Nephron progenitor cell (in vitro differentiated cells): ENCODE measurements at regions not wholly inside any gene's neighbourhood (a gene's known extent, or its start where the extent isn't known, plus 50 kb on each side); places are given as distances from the start of the nearest gene placed in this dataset.

Source experiments
- DNase-seq: peaks from one replicate; pipeline ENCODE4 v3.0.0; 2021
- H3K27ac Mint-ChIP-seq: 2 replicates; pipeline ENCODE4 v1.8.0; 2021; ENCODE audit warnings: mild to moderate bottlenecking, moderate library complexity, mixed read lengths
- H3K27me3 Mint-ChIP-seq: 2 replicates; pipeline ENCODE4 v1.8.0; 2021; ENCODE audit warnings: mild to moderate bottlenecking, low read depth, mixed read lengths; ENCODE audit not compliant: poor library complexity
- H3K36me3 Mint-ChIP-seq: 2 replicates; pipeline ENCODE4 v1.8.0; 2021; ENCODE audit warnings: low read depth, mixed read lengths
- H3K4me1 Mint-ChIP-seq: 2 replicates; pipeline ENCODE4 v1.8.0; 2021; ENCODE audit warnings: mixed read lengths
- H3K4me3 Mint-ChIP-seq: 2 replicates; pipeline ENCODE4 v1.8.0; 2021; ENCODE audit warnings: mild to moderate bottlenecking, moderate library complexity, mixed read lengths
- H3K9me3 Mint-ChIP-seq: 2 replicates; pipeline ENCODE4 v1.8.0; 2021; ENCODE audit warnings: mild to moderate bottlenecking, moderate library complexity, mixed read lengths
- TF ChIP-seq, protein P1 (sequence below): fragments of 200-600 bp; sonication (generic); IDR thresholded peaks from 2 replicates; pipeline ENCODE4 v1.5.0; 2021; ENCODE audit warnings: antibody characterized with exemption

- Mint-ChIP-seq H3K4me3 (no peak overlapping the region), H3K4me1 (peaks cover 27% of the 10 kb centered on the region), H3K27ac (no peak overlapping the region), H3K36me3 (no peaks in the 10 kb centered on the region), H3K27me3 (no peaks in the 10 kb centered on the region), H3K9me3 (no peaks in the 10 kb centered on the region)
- TF ChIP-seq, protein P1, sequence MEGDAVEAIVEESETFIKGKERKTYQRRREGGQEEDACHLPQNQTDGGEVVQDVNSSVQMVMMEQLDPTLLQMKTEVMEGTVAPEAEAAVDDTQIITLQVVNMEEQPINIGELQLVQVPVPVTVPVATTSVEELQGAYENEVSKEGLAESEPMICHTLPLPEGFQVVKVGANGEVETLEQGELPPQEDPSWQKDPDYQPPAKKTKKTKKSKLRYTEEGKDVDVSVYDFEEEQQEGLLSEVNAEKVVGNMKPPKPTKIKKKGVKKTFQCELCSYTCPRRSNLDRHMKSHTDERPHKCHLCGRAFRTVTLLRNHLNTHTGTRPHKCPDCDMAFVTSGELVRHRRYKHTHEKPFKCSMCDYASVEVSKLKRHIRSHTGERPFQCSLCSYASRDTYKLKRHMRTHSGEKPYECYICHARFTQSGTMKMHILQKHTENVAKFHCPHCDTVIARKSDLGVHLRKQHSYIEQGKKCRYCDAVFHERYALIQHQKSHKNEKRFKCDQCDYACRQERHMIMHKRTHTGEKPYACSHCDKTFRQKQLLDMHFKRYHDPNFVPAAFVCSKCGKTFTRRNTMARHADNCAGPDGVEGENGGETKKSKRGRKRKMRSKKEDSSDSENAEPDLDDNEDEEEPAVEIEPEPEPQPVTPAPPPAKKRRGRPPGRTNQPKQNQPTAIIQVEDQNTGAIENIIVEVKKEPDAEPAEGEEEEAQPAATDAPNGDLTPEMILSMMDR, result no peak
- DNase-seq, result no peak
These were observed 86.9 kb upstream of the TCF12 start for GRCh38 chr15:56831467-56832005.

GRCh38 chr15:56824175-56824574, 90.9 kb upstream of the ZNF280D start:
- no peak for DNase-seq
- Mint-ChIP-seq H3K4me1 (peaks cover 35% of the 10 kb centered on the region), H3K27ac (no peak overlapping the region), H3K27me3 (peaks cover 6% of the 10 kb centered on the region), H3K9me3 (no peaks in the 10 kb centered on the region), H3K36me3 (no peaks in the 10 kb centered on the region), H3K4me3 (no peak overlapping the region)
- TF ChIP-seq, protein P1, result no peak

DNA sequence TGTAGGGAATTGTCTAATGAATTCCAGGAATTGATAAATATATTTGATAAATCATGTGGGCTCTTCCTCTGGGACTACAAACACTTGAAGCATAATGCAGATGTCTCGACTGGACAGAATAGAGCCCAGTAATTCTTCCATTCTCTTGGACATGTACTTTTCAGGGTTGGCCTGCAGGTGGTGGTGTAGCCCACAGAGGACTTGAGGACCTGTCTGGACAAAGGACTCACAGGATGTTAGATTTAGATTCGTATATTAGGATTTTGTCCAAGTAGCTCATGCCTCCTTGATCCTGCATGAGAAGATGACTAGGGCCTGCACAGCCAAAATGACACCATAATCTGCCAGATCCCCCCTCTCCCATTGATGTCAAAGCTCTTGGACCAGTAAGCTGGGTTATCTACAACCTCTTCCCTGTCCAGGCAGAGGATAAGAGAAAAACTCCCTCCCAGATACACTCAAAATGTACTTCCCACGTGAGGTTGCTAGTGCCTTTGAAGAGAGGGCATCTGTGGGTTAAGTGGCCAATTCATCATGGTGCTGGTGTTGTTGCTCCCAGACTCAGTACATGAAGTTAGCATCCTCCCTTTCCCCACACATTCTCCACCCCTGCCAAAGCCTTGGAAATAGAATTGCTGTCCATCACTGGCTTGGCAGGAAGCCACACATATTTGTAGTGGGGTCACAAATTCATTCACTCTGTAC, 88.6 kb upstream of the ZNF280D start:
- no peak overlapping the region for H3K27ac Mint-ChIP-seq
- H3K4me1 Mint-ChIP-seq, result peaks cover 44% of the 10 kb centered on the region
- TF ChIP-seq, protein P1, result peak; percentile 61
- peaks cover 8% of the 10 kb centered on the region for H3K27me3 Mint-ChIP-seq
- H3K36me3 Mint-ChIP-seq, result no peaks in the 10 kb centered on the region
- H3K9me3 Mint-ChIP-seq, result no peaks in the 10 kb centered on the region
- no peak overlapping the region for H3K4me3 Mint-ChIP-seq
- DNase-seq, result peak; percentile 53

GRCh38 chr15:56820333-56820732, 87.0 kb upstream of the ZNF280D start:
- Mint-ChIP-seq H3K27me3 (peaks cover 7% of the 10 kb centered on the region), H3K9me3 (no peaks in the 10 kb centered on the region), H3K36me3 (no peaks in the 10 kb centered on the region), H3K27ac (peak overlapping the region; percentile 12), H3K4me3 (no peak overlapping the region), H3K4me1 (peaks cover 52% of the 10 kb centered on the region)
- TF ChIP-seq, protein P1, result no peak
- no peak for DNase-seq

GRCh38 chr15:56817321-56818080, 84.2 kb upstream of the ZNF280D start:
- Mint-ChIP-seq H3K9me3 (no peaks in the 10 kb centered on the region), H3K4me3 (no peak overlapping the region), H3K36me3 (no peaks in the 10 kb centered on the region), H3K27me3 (peaks cover 6% of the 10 kb centered on the region), H3K27ac (no peak overlapping the region), H3K4me1 (peaks cover 46% of the 10 kb centered on the region)
- TF ChIP-seq, protein P1, result no peak
- DNase-seq, result no peak
